GM23338 (cell line): ENCODE measurements at regions not wholly inside any gene's neighbourhood (a gene's known extent, or its start where the extent isn't known, plus 50 kb on each side); places are given as distances from the start of the nearest gene placed in this dataset.

ENCODE experiments used
- ATAC-seq: fragments of 200-7000 bp; cut with Tn5 transposase; 3 replicates; pipeline ENCODE4 v1.9.1; 2020
- DNase-seq: peaks from one replicate; pipeline ENCODE4 v3.0.0-alpha.2; 2015; ENCODE audit warnings: low spot score
- H2AFZ ChIP-seq: fragments of 200-600 bp; sonication (generic); 2 replicates; pipeline ENCODE4 v1.8.0; 2016; ENCODE audit warnings: antibody characterized with exemption, mild to moderate bottlenecking, moderate library complexity
- H3F3A ChIP-seq: fragments of 200-600 bp; sonication (generic); replicated peaks from 2 replicates; pipeline ENCODE4 v1.8.0; 2017; ENCODE audit warnings: antibody characterized with exemption, mixed run types, low read depth
- H3K27ac ChIP-seq: fragments of 200-600 bp; sonication (generic); 2 replicates; pipeline ENCODE4 v1.6.1; 2016; ENCODE audit warnings: low read depth
- H3K27me3 ChIP-seq: fragments of 200-600 bp; sonication (generic); 2 replicates; pipeline ENCODE4 v1.8.0; 2016; ENCODE audit warnings: mild to moderate bottlenecking, mixed run types, moderate library complexity; ENCODE audit not compliant: insufficient read depth
- H3K36me3 ChIP-seq: fragments of 200-600 bp; sonication (generic); 2 replicates; pipeline ENCODE4 v1.8.0; 2016; ENCODE audit warnings: mild to moderate bottlenecking; ENCODE audit not compliant: insufficient read depth
- H3K4me1 ChIP-seq: fragments of 200-600 bp; sonication (generic); 2 replicates; pipeline ENCODE4 v1.8.0; 2016; ENCODE audit warnings: mild to moderate bottlenecking, moderate library complexity; ENCODE audit not compliant: insufficient read depth
- H3K4me2 ChIP-seq: fragments of 200-600 bp; sonication (generic); 2 replicates; pipeline ENCODE4 v1.7.1; 2017; ENCODE audit warnings: mixed run types
- H3K4me3 ChIP-seq: fragments of 200-600 bp; sonication (generic); 2 replicates; pipeline ENCODE4 v1.6.1; 2016; ENCODE audit warnings: mixed run types
- H3K79me2 ChIP-seq: fragments of 200-600 bp; sonication (generic); replicated peaks from 2 replicates; pipeline ENCODE4 v1.8.0; 2017; ENCODE audit warnings: mild to moderate bottlenecking; ENCODE audit not compliant: insufficient read depth
- H3K9me2 ChIP-seq: fragments of 200-600 bp; sonication (generic); 2 replicates; pipeline ENCODE4 v1.8.0; 2017; ENCODE audit not compliant: insufficient read depth
- H4K20me1 ChIP-seq: fragments of 200-600 bp; sonication (generic); replicated peaks from 2 replicates; pipeline ENCODE4 v1.8.0; 2017; ENCODE audit warnings: mild to moderate bottlenecking; ENCODE audit not compliant: insufficient read depth
- H3K27ac Mint-ChIP-seq: 2 replicates; pipeline ENCODE4 v1.8.0; 2020; ENCODE audit warnings: inconsistent platforms, mild to moderate bottlenecking, moderate library complexity, mixed read lengths
- H3K27me3 Mint-ChIP-seq: 3 replicates; pipeline ENCODE4 v1.8.0; 2022; ENCODE audit warnings: low read depth, mild to moderate bottlenecking, moderate library complexity, mixed read lengths, inconsistent platforms; ENCODE audit not compliant: insufficient read depth, poor library complexity
- H3K36me3 Mint-ChIP-seq: 3 replicates; pipeline ENCODE4 v1.8.0; 2021; ENCODE audit warnings: low read depth, mild to moderate bottlenecking, inconsistent platforms, moderate library complexity, mixed read lengths
- H3K4me1 Mint-ChIP-seq: 3 replicates; pipeline ENCODE4 v1.8.0; 2020; ENCODE audit warnings: mild to moderate bottlenecking, inconsistent platforms, mixed read lengths
- H3K4me3 Mint-ChIP-seq: 3 replicates; pipeline ENCODE4 v1.8.0; 2021; ENCODE audit warnings: moderate library complexity, mild to moderate bottlenecking, inconsistent platforms, mixed read lengths
- H3K9me3 Mint-ChIP-seq: 3 replicates; pipeline ENCODE4 v1.8.0; 2020; ENCODE audit warnings: moderate library complexity, mild to moderate bottlenecking, inconsistent platforms, mixed read lengths
- CTCF ChIP-seq, 2 experiments: fragments of 200-600 bp in 1 of 2; sonication (generic) in 1 of 2; conservative IDR thresholded peaks; 2 replicates each; pipeline versions ENCODE4 v1.5.1 to v1.6.1; 2016 to 2017; ENCODE audit warnings: antibody characterized with exemption in 2 of 2, low read depth in 2 of 2, mild to moderate bottlenecking in 2 of 2, moderate library complexity in 1 of 2
- EZH2phosphoT487 ChIP-seq: fragments of 200-600 bp; sonication (generic); IDR thresholded peaks from one replicate; pipeline ENCODE4 v1.8.1; 2018; ENCODE audit warnings: antibody characterized with exemption; ENCODE audit not compliant: unreplicated experiment
- JUNB ChIP-seq: IDR thresholded peaks from one replicate; pipeline ENCODE4 v1.6.1; 2016; ENCODE audit warnings: antibody characterized with exemption; ENCODE audit not compliant: unreplicated experiment
- NANOG ChIP-seq: IDR thresholded peaks from 2 replicates; pipeline ENCODE4 v1.6.1; 2016; ENCODE audit warnings: antibody characterized with exemption, borderline replicate concordance
- POLR2AphosphoS5 ChIP-seq: IDR thresholded peaks from 2 replicates; pipeline ENCODE4 v1.6.1; 2016; ENCODE audit warnings: antibody characterized with exemption, low read depth
- STAT1 ChIP-seq: IDR thresholded peaks from one replicate; pipeline ENCODE4 v1.6.1; 2016; ENCODE audit warnings: antibody characterized with exemption; ENCODE audit not compliant: unreplicated experiment
- ZNF114 ChIP-seq: fragments of 250-450 bp; sonication (Bioruptor Pico); IDR thresholded peaks from 2 replicates; pipeline ENCODE4 v1.5.0; 2020; ENCODE audit warnings: mild to moderate bottlenecking, moderate library complexity
- ZNF331 ChIP-seq: fragments of 250-450 bp; sonication (Bioruptor Pico); IDR thresholded peaks from 2 replicates; pipeline ENCODE4 v1.5.0; 2020; ENCODE audit warnings: low read depth, mild to moderate bottlenecking, moderate library complexity
- TF ChIP-seq, protein P1 (sequence below): IDR thresholded peaks from 2 replicates; pipeline ENCODE4 v1.6.1; 2016; ENCODE audit warnings: antibody characterized with exemption
- TF ChIP-seq, protein P2 (sequence below): fragments of 250-450 bp; sonication (Bioruptor Pico); IDR thresholded peaks from 2 replicates; pipeline ENCODE4 v1.5.0; 2020; ENCODE audit warnings: mild to moderate bottlenecking, moderate library complexity

DNA sequence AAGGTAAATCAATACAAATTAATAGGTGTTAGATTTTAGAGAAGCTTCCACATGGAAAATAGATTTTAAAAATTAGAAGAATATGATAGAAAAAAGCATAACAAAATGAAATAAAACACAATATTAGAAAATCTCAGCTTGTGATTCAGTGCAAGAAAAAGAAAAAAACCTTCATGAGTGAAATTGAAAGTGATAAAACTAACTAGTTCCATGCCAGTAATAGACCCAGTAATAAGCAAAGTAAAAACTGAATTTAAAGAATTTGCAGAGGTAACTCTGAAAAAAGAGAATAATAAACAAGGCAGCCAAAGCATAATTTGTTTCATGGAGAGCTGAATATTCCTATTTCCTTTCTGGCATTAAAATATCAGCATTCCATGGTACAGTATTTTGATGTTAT lies 174.3 kb upstream of the TENM3 start:
- Histone ChIP-seq H2AFZ (no peak overlapping the region), H3F3A (no peaks in the 10 kb centered on the region), H3K4me3 (no peak overlapping the region), H3K27me3 (no peaks in the 10 kb centered on the region), H4K20me1 (no peaks in the 10 kb centered on the region), H3K9me2 (no peaks in the 10 kb centered on the region), H3K4me1 (peaks cover 10% of the 10 kb centered on the region; the same call in 1 of the 2 replicates), H3K79me2 (no peaks in the 10 kb centered on the region), H3K27ac (no peak overlapping the region), H3K4me2 (no peak overlapping the region), H3K36me3 (0 out of 2 replicates have a peak, but pooled peaks cover 4% of the 10 kb centered on the region)
- no peak for TF ChIP-seq POLR2AphosphoS5
- TF ChIP-seq JUNB = no peak
- TF ChIP-seq ZNF331 = no peak
- no peak for TF ChIP-seq STAT1
- TF ChIP-seq, protein P1, sequence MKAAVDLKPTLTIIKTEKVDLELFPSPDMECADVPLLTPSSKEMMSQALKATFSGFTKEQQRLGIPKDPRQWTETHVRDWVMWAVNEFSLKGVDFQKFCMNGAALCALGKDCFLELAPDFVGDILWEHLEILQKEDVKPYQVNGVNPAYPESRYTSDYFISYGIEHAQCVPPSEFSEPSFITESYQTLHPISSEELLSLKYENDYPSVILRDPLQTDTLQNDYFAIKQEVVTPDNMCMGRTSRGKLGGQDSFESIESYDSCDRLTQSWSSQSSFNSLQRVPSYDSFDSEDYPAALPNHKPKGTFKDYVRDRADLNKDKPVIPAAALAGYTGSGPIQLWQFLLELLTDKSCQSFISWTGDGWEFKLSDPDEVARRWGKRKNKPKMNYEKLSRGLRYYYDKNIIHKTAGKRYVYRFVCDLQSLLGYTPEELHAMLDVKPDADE = no peak
- TF ChIP-seq, protein P2, sequence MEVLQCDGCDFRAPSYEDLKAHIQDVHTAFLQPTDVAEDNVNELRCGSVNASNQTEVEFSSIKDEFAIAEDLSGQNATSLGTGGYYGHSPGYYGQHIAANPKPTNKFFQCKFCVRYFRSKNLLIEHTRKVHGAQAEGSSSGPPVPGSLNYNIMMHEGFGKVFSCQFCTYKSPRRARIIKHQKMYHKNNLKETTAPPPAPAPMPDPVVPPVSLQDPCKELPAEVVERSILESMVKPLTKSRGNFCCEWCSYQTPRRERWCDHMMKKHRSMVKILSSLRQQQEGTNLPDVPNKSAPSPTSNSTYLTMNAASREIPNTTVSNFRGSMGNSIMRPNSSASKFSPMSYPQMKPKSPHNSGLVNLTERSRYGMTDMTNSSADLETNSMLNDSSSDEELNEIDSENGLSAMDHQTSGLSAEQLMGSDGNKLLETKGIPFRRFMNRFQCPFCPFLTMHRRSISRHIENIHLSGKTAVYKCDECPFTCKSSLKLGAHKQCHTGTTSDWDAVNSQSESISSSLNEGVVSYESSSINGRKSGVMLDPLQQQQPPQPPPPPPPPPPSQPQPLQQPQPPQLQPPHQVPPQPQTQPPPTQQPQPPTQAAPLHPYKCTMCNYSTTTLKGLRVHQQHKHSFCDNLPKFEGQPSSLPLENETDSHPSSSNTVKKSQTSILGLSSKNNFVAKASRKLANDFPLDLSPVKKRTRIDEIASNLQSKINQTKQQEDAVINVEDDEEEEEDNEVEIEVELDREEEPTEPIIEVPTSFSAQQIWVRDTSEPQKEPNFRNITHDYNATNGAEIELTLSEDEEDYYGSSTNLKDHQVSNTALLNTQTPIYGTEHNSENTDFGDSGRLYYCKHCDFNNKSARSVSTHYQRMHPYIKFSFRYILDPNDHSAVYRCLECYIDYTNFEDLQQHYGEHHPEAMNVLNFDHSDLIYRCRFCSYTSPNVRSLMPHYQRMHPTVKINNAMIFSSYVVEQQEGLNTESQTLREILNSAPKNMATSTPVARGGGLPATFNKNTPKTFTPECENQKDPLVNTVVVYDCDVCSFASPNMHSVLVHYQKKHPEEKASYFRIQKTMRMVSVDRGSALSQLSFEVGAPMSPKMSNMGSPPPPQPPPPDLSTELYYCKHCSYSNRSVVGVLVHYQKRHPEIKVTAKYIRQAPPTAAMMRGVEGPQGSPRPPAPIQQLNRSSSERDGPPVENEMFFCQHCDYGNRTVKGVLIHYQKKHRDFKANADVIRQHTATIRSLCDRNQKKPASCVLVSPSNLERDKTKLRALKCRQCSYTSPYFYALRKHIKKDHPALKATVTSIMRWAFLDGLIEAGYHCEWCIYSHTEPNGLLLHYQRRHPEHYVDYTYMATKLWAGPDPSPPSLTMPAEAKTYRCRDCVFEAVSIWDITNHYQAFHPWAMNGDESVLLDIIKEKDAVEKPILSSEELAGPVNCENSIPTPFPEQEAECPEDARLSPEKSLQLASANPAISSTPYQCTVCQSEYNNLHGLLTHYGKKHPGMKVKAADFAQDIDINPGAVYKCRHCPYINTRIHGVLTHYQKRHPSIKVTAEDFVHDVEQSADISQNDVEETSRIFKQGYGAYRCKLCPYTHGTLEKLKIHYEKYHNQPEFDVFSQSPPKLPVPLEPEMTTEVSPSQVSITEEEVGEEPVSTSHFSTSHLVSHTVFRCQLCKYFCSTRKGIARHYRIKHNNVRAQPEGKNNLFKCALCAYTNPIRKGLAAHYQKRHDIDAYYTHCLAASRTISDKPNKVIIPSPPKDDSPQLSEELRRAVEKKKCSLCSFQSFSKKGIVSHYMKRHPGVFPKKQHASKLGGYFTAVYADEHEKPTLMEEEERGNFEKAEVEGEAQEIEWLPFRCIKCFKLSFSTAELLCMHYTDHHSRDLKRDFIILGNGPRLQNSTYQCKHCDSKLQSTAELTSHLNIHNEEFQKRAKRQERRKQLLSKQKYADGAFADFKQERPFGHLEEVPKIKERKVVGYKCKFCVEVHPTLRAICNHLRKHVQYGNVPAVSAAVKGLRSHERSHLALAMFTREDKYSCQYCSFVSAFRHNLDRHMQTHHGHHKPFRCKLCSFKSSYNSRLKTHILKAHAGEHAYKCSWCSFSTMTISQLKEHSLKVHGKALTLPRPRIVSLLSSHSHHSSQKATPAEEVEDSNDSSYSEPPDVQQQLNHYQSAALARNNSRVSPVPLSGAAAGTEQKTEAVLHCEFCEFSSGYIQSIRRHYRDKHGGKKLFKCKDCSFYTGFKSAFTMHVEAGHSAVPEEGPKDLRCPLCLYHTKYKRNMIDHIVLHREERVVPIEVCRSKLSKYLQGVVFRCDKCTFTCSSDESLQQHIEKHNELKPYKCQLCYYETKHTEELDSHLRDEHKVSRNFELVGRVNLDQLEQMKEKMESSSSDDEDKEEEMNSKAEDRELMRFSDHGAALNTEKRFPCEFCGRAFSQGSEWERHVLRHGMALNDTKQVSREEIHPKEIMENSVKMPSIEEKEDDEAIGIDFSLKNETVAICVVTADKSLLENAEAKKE (CRISPR knock-in tag) = no peak
- no peak for TF ChIP-seq CTCF (conservative IDR thresholded peaks at IDR 0.05; ENCODE audit: low read depth in 2 of 2)
- TF ChIP-seq NANOG = no peak
- no peak for TF ChIP-seq ZNF114 (CRISPR knock-in tag)
- no peak for TF ChIP-seq EZH2phosphoT487
- Mint-ChIP-seq H3K4me1 (peaks cover 15% of the 10 kb centered on the region), H3K36me3 (peaks cover 19% of the 10 kb centered on the region; the same call in 2 of the 3 replicates), H3K4me3 (no peak overlapping the region), H3K27me3 (no peaks in the 10 kb centered on the region), H3K27ac (no peak overlapping the region), H3K9me3 (peaks cover 10% of the 10 kb centered on the region; the same call in 2 of the 3 replicates)
- DNase-seq = no peak
- ATAC-seq = no peak
